GM19035 (cell line): ENCODE measurements at regions not wholly inside any gene's neighbourhood (a gene's known extent, or its start where the extent isn't known, plus 50 kb on each side); places are given as distances from the start of the nearest gene placed in this dataset.

ENCODE experiments used
- ATAC-seq: cut with Tn5 transposase; IDR thresholded peaks from one replicate; pipeline ENCODE4 v1.9.1; 2021; ENCODE audit not compliant: unreplicated experiment

DNA sequence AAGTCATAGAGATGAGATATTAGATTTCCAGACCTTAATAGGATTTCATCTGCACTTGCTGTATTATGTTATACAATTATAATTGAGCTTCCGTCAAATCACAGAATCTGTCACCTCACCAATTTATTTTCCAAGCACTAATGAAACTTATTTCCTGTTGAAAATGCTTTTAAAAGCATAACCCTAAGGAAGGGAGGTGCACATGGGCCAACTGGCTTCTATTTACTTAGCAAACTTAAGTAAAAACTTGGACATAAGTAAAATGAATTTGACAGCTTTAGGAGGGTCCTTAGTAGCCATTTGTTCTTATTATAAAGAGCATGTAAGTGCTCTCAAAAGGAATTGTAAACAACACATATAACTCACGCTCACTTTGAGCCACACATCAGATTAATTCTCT lies 462.2 kb upstream of the TMPO start:
- ATAC-seq: no peak

DNA sequence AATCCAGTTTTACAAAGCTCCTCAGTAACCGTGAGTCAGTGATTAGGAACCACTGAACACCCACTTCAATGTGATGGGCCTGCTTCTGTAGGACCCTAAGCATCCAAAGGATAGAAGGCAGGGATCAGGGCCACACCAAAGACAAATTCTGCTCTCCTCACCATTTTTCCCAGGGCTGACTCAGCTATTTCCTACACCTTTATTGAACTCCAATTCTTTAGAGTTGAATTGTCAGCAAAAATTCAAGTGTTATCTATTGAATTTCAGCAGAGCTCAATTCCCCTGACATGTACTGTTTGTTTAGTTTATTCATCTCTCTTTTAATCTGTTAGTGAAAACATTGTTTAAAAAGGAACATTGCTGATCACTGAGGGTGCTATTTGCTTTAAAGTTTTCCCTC lies 457.7 kb upstream of the TMPO start:
- ATAC-seq: no peak

DNA sequence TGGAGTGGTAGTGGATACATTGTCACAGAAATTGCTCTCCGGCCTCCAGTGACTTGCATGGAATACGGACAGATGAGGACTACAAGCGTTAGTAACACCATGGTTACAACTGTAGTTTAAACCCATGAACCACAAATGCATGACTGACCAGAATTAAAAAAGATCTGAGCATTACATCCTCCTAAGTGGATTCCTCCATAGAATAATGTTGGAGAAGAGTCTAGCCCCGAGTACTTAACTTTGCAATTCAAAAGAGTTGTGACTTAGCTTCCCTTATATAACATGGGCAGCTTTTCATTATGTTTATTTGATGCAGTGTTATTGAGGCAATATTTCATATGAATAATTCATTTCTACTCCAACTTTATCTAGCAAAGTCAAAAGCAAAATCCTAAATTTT lies 457.2 kb upstream of the TMPO start:
- no peak for ATAC-seq

DNA sequence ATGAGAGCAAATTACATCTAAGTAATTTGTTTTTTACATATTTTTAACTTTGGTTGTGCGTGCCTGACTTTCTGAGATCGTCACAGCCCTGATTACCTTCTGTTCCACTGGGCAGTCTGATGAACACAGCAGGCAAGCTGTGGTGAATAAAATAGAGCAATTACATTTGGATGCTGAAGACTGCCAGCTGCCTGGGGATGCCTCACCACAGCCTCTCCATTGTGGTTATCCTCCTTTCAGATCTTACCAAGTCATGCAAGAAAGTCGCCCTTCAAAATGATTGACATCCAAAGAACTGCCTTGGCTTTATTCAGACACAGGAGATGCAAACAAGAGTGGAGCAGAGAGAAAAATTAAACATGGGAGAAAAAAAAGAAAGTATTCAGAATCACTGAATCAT lies 456.6 kb upstream of the TMPO start:
- no peak for ATAC-seq

DNA sequence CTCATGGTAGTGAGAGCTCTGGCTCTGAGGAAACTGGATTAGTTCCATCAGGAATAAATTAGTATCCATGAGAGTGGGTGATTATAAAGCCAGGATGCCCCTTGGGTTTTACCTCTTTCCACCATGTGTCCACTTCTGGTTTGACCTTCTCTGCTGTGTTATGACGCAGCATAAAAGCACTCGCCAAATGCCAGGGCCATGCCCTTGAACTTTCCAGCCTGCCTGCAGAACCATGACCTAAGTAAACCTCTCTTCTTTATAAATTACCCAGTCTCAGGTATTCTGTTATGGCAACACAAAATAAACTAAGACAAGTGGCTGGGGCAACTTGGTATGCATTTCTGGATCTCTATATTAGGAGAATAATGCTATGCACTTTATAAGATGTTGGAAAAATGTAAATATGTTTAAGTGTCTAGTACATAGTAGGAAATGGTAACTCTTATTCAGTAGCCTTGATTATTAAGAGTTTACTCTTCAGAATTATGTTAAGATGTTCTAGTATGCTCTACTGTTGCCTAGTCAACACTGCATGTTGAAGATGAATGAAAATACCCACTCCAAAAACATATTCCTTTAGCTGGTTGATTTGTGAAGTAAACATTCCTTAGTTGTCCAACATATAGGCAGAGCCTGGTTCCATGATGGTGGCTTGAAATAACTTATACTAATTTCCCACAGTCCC lies 455.6 kb upstream of the TMPO start:
- no peak for ATAC-seq

DNA sequence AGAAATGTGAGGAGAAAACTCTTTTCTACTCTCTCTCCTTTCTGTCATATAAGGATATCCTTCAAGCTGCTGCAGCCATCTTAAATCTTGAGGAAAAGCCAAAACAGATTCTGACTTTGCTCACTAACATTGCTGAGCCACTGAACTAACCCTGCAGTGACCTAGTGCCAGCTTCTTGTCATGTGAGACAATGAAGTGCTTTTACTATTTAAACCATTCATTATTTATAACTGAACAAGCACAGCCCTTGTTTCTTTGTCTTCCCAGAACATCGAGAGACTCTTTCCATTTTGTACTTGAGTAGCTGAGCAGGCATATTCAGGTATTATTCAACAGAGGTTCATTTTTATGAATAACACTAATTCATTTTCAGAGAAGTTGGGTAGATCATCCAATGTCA lies 455.0 kb upstream of the TMPO start:
- no peak for ATAC-seq

DNA sequence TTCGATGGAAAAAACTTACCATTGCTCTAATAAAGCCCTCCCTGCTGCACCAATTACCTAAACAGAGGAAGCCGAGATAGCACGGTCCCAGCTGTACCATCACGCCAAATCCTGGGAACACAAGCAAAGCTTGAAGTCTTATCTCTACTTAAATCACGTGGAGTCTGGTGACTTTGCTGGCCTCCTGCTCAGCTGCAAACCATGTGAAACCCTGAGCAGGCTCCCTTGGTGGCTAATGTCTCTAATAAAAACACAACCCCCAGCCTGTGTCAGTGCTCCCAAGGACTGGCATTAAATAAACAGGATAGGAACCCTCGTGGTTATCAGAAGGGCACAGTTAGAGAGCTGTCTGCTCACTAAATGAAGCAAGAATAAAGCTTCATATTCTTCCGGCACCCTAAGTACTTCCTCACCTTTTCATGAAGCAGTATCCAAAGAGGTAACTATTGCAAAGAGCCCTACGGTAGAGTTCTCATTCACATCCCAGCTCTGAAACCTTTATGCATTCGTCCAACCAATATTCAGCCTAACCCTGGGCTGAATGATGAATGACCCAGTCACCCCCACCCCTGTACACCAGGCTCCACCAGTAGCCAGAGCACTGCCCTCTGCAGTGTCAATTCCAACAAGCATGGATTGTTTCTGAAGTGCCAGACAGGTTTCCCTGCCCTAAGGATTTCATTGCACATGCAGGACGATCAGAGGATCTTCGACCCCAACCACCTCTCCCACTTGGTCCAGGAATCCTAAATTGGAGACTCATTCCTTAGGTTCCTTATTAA lies 452.7 kb upstream of the TMPO start:
- ATAC-seq: no peak

DNA sequence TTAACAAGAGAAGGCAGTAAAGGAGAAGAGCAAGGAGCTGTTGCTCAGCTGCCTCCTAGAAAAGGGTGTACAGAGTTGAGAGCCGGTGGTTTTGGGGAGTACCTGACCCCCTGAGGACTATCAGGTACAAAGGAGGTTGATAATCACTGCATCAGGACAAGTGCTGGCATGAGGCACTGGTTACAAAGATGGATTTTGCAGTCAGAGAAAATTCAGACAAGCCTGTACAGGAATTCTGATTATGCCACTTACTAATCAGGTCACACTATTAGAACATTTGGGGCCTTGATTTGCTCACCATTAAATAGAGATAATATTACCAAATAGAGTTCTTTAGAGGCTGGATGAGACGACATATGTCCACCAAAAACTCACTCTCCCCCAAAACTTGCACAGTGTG lies 450.9 kb upstream of the TMPO start:
- ATAC-seq: no peak

DNA sequence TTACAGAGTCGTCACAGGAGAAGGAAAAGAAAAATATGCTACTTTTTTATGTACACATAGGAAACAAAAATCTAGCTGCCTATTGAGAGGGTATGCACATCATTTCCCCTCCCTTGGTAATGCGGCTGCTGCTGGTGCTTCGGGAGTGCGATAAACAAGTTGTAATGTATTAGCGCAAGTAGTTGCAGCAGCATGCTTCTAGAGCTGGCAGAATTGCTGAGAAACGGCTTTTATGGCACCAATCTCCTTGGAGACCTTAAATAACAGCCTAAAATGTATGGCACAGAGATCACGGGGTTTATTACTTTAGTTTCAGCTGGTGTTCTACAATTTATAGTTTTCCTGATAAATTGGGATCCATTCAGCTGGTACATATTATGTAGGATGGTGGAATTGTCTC lies 447.6 kb upstream of the TMPO start:
- no peak for ATAC-seq

DNA sequence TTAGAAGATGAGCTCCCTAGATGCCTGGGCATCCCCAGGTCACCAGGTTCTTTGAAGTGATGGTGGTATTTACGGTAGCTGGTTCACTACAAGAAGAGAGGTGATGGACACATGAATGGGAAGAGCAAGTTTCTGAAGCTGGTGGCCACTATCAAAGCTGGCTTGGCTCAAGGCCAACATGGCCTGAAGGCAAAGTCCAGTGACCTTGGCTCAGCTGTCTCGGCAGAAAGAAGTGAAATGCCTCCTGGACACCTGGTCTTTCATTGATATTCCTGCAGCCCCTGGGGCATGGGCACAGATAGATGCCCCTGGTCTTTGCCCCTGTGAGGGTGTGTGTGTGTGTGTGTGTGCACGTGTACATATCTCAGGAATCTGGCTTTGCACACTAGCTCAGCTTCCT lies 441.8 kb upstream of the TMPO start:
- ATAC-seq: no peak

DNA sequence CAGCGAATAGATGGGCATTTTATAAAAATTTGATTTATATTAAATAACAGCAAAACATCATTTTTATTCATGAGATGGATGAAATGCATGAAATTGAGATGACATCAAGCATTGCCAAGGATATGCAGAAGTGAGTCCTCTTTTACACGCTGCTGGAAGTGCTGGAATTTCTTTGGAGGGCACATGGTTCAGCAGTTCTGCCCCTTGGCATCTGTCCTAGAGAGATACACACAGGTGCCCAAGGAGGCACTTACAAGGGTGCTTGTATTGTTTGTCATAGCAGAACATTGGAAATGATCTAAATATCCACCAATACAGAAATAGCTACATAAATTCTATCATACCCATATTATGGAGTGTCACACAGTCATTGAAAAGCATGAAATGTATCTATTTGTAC lies 441.1 kb upstream of the TMPO start:
- ATAC-seq: no peak

DNA sequence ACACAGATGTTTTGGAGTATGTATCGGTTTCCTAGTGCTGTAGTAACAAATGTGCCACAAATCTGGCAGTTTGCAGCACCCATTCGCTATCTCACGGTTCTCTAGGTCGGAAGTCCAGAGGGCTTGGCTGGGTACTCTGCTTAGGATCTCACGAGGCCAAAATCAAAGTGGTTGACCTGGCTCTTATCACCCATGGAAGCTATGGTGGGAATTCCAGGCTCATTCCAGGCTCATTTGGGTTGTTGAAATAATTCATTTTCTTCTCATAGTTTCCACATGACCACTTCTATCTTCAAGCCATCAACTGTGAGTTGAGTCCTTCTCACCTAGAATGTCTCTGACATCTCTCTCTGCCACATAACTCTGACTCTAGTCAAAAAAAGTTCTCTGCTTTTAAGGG lies 431.0 kb upstream of the TMPO start:
- ATAC-seq: no peak

DNA sequence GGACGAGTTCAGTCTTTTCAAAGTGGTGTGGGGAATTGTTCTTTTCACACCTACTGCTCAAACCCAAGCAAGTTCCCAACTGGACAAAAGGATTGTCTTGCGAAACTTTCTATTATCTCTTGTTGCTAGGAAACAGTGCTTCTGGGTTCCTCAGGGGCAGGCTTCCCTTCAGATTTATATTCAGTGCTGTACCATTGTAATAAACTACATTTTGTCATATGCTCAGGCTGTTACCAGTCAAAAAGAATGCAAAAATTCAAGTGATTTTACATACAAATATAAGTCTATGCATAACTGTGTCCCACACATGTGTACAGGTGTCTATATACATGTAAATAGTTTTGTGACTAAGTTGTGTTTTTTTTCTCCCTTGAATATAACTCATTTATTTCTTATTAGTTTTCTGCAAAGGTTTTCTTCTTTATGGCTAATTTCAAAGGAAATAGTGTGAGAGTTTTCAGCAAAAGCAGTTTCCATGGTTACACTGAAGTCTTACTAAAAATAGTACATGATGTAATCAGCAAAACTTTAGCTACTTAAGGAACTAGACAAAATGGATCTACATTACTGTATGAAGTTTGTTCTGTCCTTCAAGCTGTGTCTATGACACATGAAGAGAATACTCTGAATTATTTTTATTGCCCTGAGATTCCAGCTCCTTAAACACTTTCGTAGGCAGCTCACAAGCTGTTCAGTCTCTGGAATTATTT lies 430.2 kb upstream of the TMPO start:
- ATAC-seq: no peak

DNA sequence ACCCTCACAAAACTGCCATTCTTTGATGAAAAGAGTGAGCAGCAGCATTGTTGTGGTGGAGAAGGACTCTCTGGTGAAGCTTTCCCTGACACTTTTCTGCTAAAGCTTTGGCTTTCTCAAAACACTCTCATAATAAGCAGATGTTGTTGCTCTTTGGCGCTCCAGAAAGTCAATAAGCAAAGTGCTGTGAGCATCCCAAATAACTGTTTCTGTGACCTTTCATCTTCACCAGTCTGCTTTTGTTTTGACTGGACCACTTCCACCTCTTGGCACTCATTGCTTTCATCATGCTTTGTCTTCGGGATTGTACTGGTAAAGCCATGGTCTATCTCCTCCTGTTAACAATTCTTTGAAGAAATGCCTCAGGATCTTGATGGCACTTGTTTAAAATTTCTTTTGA lies 424.7 kb upstream of the TMPO start:
- no peak for ATAC-seq

DNA sequence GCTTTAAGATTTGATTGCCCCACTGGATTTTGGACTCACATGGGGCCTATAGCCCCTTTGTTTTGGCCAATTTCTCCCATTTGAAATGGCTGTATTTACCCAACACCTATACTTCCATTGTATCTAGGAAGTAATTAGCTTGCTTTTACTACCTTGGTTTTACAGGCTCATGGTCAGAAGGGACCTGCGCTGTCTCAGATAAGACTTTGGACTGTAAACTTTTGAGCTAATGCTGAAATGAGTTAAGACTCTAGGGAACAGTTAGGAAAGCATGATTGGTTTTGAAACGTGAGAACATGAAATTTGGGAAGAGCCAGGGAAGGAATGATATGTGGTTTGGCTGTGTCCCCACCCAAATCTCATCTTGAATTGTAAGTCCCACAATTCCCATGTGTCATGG lies 419.0 kb upstream of the TMPO start:
- ATAC-seq: no peak

DNA sequence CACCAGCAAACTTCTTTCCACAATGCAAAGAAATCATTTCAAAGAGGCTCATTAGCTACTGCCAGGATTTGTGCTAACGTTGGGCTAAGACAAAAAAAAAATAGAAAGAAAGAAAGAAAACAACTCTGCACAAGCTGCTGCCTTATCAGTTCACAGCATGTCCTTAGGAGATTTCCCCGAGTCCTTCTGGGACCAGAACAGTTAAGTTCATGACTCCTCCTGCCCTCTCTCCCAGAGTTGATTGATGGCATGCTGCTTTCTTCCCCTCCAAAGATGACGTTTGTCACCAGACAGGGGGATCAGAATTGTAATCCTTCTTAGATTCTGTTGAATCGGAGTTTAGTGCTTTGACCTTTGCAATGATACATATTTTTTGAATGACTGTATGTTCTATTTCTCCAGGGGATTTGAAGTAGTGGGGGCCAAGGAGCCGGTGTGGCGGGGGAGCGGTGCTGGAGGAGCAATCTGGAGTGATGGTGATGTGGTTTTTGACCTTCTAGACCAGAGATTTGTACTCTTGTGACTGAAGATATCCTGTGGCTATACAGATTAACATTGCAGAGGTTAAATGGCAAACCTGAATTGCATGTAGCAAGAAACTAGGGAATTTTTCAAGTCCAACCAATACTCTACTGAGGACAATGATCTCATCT lies 409.2 kb upstream of the TMPO start:
- no peak for ATAC-seq

DNA sequence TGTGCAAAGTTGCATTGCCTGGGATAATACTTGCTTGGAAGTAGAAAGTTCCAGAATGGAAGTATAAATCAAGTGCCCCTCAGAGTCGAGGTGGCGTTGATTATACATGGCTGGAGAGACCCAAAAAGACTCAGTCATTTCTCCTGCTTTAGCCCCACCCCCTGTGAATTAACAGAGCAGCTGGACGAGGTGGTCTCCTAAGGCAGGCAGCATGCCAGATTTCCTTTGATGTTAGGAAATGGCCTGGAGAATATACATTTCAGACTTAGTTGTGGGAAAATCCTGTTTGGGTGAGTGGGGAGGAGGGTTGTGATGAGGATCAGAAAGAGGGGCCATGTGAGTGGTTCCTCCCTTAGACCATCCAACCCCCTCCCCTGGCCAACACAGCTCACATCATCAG lies 406.1 kb upstream of the TMPO start:
- no peak for ATAC-seq

DNA sequence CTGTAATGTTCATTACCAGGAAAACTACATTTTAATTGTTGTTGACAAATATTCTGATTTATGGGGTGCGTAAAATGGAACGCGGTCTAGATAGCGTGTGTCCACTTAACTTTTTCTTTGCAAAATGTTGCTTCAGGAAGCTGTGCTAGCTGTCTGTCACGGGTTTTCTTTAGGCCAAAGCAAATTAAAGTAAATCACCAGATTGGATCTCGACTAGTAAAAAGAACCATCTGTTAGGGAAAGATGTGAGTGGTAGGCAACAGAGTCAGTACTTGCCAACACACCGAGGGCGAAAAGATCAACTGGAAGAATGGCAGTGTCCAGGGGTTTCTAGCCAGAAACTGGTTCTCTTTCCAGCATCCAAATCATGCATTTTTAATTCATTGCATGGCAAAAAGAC lies 404.9 kb upstream of the TMPO start:
- ATAC-seq: no peak

DNA sequence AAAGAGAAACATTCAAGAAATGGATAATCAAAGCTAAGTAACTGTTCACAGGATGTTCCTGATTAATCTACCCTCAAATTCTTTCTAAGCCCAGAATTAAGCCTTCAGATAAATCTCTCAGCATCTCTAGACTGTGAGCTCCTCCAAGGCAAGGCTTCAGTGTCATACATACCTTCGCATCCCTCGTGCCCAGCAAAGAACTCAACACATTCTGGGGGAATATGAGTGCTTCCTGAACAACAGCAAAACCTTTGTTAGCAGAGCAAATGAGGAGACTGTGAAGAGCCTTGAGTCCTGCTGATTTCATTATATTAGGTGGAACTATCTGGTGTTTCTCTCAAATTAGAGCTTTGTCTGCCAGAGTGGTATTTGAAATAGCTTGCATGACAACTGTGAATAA lies 401.8 kb upstream of the TMPO start:
- no peak for ATAC-seq

DNA sequence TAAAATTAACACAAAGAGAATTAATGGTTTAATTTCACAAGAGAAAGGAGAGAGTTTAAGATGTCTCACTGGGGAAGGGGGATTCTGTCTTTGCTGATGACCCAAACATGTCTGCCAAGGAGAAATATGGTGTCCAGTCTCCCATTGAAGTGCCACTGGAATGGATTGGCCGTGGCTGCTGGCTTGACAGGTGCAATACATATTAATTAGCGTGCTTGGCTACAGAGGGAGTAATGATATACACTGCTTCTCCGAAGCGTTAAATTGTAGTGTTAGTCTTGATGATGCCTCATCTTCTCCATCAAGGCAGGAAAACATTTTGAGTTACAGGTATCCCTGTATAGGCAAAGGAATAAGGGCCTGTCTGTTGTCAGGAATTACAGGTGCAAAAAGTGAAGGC lies 393.4 kb upstream of the TMPO start:
- no peak for ATAC-seq

DNA sequence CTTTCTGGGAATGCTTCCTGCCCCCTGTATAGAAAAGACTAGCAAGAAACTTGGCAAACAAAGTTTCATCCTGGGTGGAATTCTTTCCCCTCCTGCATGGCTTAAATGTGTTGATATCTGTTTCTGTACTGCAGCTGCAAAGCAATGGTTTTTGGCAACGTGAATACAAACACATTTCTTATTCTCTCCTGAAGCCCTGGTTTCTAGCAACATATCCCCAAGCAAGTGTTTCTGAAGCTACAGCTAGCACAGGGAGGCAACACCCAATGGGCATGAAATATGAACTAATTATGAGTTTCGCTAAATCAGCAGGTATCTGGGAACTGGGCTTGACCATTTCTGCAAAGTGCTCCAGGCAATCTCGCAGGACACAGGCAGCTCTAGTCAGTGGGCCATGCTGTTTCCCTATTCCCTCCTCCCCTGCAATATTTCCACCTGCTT lies 392.3 kb upstream of the TMPO start:
- ATAC-seq: no peak
